ENCODE measurements at regions not wholly inside any gene's neighbourhood (a gene's known extent, or its start where the extent isn't known, plus 50 kb on each side); places are given as distances from the start of the nearest gene placed in this dataset.

DNA sequence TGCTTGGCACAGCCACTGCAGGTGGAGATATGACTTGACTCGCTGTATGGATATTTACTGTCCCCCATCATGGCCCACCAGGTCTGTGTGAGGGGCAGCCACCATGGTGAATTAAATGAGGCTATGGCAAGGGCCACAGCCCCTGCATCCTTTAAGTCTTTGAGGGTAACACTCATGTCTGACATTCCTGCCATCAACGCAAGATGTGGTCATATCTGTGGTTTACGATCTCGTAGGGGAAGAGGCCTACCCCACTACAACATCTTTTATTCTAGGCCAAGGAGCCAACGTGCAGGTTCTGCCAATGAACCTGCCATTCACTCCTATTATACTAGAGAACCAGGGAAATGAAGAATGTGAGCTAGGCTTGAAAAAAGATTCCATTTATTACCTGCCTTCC, 381.6 kb upstream of the ID2 start:
- TF ChIP-seq, protein P1, sequence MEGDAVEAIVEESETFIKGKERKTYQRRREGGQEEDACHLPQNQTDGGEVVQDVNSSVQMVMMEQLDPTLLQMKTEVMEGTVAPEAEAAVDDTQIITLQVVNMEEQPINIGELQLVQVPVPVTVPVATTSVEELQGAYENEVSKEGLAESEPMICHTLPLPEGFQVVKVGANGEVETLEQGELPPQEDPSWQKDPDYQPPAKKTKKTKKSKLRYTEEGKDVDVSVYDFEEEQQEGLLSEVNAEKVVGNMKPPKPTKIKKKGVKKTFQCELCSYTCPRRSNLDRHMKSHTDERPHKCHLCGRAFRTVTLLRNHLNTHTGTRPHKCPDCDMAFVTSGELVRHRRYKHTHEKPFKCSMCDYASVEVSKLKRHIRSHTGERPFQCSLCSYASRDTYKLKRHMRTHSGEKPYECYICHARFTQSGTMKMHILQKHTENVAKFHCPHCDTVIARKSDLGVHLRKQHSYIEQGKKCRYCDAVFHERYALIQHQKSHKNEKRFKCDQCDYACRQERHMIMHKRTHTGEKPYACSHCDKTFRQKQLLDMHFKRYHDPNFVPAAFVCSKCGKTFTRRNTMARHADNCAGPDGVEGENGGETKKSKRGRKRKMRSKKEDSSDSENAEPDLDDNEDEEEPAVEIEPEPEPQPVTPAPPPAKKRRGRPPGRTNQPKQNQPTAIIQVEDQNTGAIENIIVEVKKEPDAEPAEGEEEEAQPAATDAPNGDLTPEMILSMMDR (IDR thresholded peaks at IDR 0.05) = no peak
- no peak for DNase-seq
- Mint-ChIP-seq H3K4me1 (ENCODE audit: low read depth) (peaks cover 7% of the 10 kb centered on the region), H3K36me3 (ENCODE audit: low read depth) (no peaks in the 10 kb centered on the region), H3K9me3 (no peaks in the 10 kb centered on the region), H3K4me3 (no peak overlapping the region), H3K27ac (no peak overlapping the region), H3K27me3 (ENCODE audit: insufficient read depth) (peaks cover 10% of the 10 kb centered on the region)

DNA sequence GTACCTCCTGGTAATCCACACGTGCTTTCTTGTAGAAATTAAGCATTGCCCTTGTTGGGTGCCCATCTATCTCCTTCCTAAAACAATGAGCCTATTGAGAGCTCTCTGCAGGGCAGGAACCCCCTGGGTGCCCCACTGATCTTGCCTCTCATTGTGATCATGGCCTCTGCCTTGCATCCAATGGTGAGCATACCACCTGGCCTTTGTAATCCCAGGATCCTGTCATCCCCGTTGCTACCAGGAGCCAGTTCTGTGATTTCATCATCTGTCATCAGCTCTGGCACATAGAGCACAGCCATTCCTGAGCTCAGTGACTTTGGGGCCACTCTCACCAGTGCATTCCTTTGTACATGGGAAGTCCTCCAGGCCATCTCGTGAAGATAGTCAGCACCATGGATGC, 381.0 kb upstream of the ID2 start:
- Mint-ChIP-seq H3K36me3 (ENCODE audit: low read depth) (no peaks in the 10 kb centered on the region), H3K27me3 (ENCODE audit: insufficient read depth) (peaks cover 10% of the 10 kb centered on the region), H3K9me3 (no peaks in the 10 kb centered on the region), H3K4me1 (ENCODE audit: low read depth) (peaks cover 7% of the 10 kb centered on the region), H3K27ac (no peak overlapping the region), H3K4me3 (no peak overlapping the region)
- TF ChIP-seq, protein P1 (IDR thresholded peaks at IDR 0.05) = no peak
- DNase-seq = no peak

GRCh38 chr2:8303322-8303832, 378.5 kb upstream of the ID2 start:
- DNase-seq = no peak
- peaks cover 8% of the 10 kb centered on the region for H3K27me3 Mint-ChIP-seq (ENCODE audit: insufficient read depth)
- H3K36me3 Mint-ChIP-seq (ENCODE audit: low read depth) = no peaks in the 10 kb centered on the region
- no peak overlapping the region for H3K27ac Mint-ChIP-seq
- H3K4me3 Mint-ChIP-seq = no peak overlapping the region
- TF ChIP-seq, protein P1 (IDR thresholded peaks at IDR 0.05) = no peak
- no peaks in the 10 kb centered on the region for H3K9me3 Mint-ChIP-seq
- H3K4me1 Mint-ChIP-seq (ENCODE audit: low read depth) = peaks cover 20% of the 10 kb centered on the region

- H3K27ac Mint-ChIP-seq = no peak overlapping the region
- H3K9me3 Mint-ChIP-seq = no peaks in the 10 kb centered on the region
- H3K27me3 Mint-ChIP-seq (ENCODE audit: insufficient read depth) = peaks cover 8% of the 10 kb centered on the region
- no peak for DNase-seq
- H3K4me1 Mint-ChIP-seq (ENCODE audit: low read depth) = peaks cover 20% of the 10 kb centered on the region
- TF ChIP-seq, protein P1 (IDR thresholded peaks at IDR 0.05) = no peak
- no peak overlapping the region for H3K4me3 Mint-ChIP-seq
- no peaks in the 10 kb centered on the region for H3K36me3 Mint-ChIP-seq (ENCODE audit: low read depth)
Measured at GRCh38 chr2:8304821-8305766, 376.8 kb upstream of the ID2 start.

GRCh38 chr2:8306530-8307351, 375.1 kb upstream of the ID2 start:
- Mint-ChIP-seq H3K4me3 (no peak overlapping the region), H3K36me3 (ENCODE audit: low read depth) (no peaks in the 10 kb centered on the region), H3K9me3 (no peaks in the 10 kb centered on the region), H3K27me3 (ENCODE audit: insufficient read depth) (peaks cover 5% of the 10 kb centered on the region), H3K4me1 (ENCODE audit: low read depth) (peaks cover 19% of the 10 kb centered on the region), H3K27ac (no peak overlapping the region)
- TF ChIP-seq, protein P1 (IDR thresholded peaks at IDR 0.05) = no peak
- no peak for DNase-seq

All from HFFc6 (cell line).